HuH-7 (cell line): ENCODE measurements at regions not wholly inside any gene's neighbourhood (a gene's known extent, or its start where the extent isn't known, plus 50 kb on each side); places are given as distances from the start of the nearest gene placed in this dataset.

Experiments
- DNase-seq: peaks from one replicate; pipeline ENCODE4 v3.0.0; 2011; ENCODE audit warnings: low spot score

DNA sequence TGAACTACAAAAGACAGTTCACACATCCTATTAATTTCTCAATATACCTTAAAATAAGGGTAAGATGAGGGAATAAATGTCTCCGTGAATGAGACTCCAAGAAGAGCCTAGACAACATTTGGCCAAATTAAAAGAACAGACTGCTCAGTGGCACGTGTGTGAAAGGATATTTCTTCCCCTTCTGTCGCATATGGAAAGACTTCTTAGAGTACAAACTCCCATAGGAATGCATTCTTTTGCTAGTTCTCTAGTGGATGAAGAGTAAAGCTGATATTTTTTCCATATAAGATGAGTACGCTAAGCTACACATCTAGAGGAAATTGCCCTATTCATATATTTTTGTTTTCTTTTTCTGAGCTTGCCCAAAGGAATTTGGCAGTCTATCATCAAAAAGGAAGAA, 710.0 kb upstream of the ID2 start:
- DNase-seq, result no peak

DNA sequence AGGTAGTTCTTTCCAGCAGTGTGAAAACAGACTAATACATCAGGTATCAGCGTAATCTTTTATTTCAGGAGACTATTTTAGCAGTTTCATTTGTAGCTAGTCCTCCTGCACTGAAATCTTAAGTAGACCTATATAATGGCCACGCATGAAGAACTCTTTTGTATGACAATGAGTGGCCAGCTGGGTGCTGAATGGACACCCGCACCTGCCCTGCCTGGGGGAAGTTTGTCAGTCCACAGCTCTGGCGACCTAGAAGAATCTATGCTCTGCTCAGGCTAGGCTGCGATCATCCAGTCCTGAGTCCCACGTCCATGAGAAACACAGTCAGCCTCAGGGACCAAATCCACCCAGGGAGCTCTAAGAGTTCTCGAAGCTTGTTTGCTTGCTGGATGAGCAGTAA, 709.2 kb upstream of the ID2 start:
- DNase-seq, result no peak

DNA sequence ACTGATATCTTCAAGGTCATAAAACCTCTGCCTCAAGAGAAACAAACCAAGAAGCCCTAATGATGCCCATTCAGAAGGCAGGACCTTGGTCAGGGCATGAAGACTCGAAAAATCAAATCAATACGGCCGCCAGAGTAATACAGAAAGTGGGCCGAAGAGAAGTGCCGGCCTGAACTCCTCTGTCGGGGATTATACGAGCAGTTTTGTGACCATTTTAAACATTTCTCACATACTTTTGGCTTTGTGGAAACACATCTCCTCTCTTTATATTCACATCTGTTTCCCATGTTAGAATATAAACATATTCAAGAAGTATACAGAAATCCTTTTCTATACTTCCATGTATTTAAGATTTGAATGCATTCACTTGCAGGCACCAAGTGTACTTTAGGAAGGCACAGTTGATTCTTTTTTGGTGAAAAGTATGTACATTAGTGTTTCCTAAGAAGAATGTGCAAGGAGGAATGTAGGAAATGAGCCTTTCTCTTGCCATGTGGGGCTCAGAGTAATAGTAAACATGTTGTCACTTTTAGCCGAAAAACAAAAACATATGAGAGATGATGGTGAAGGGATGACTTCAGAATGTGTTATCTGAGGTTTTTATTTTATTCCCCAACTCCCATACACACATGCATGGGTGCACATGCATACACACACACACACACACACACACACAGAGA, 707.9 kb upstream of the ID2 start:
- DNase-seq, result no peak

DNA sequence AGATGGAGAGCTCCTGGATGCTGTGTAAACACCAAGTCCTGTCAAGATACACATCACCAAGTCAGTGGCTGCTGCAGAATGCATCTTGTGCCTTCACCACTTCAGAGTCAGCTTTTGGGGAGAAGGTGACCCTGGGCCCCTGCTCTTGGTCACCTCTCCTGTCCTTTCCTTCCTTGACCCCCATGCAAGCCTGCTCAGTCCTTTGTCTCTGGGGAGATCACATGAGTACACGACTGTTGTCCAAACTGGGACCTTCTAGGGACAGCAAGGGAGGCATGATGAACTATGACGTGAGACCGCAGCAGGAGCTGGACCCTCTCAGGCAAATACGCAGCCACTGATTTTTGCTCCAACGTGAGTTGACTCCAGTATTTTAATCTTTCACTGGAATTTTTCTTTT, 706.9 kb upstream of the ID2 start:
- no peak for DNase-seq

DNA sequence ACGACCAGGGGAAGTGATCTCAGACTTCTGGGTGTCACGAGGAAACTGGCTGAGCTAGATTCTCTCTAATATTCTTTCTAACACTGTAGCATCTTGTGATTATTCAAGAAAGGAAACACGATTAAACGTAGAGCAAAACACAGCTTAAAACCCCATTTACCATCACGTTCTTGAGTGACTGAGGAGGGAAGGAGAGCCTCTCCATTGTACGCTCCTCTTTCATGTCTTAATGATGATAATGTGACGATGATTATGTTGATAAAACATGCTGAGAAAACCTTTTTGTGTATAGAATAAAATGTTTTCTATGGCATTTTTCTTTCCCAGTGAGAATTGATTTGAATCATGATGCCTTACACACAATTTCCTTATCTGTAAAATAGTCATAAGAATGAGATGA, 705.6 kb upstream of the ID2 start:
- DNase-seq, result no peak

DNA sequence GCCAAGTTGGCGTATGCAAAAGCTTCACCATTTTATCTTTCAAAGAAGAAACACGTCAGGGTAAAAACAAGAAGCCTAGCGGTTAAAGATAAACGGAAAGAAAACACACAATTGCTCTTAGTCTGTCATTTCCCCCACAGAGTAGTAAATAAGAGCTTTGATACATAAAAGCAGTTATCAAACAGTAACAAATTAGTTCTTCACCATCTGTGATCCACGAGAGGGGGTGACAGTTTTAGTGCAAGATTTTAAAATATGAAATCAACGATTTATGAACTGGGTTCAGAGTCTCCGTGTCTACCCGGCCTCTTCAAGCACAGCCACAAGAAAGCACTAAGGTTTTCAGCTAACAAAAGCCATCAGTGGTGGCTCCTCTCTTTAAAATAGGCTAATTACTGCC, 703.9 kb upstream of the ID2 start:
- no peak for DNase-seq

DNA sequence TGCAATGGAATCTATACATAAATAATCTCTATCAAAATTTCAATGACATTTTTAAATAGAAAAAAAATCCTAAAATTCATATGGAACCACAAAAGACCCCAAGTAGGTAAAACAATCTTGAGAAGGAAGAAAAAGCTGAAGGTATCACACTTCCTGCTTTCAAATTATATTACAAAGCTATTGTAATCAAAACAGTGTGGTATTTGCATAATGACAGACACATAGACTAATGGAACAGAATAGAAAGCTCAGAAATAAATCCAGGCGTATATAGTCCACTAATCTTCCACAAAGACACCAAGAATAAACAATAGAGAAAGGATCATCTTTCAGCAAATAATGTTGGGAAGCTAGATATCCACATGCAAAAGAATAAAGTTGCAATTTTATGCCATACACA, 699.8 kb upstream of the ID2 start:
- no peak for DNase-seq

DNA sequence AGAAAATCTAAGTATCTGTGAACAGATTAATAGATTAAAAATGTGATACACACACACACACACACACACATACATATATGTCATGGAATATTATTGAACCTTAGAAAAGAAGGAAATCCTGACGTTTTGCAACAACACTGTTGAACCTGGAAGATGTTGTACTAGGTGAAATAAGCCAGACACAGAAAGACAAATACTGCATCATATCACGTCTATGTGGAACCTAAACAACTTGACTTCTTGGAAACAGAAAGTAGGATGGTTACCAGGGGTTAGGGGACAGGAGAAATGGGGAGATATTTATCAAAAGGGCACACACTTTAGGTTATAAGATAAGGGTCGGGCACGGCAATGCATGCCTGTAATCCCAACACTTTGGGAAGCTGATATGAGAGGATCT, 698.4 kb upstream of the ID2 start:
- no peak for DNase-seq

DNA sequence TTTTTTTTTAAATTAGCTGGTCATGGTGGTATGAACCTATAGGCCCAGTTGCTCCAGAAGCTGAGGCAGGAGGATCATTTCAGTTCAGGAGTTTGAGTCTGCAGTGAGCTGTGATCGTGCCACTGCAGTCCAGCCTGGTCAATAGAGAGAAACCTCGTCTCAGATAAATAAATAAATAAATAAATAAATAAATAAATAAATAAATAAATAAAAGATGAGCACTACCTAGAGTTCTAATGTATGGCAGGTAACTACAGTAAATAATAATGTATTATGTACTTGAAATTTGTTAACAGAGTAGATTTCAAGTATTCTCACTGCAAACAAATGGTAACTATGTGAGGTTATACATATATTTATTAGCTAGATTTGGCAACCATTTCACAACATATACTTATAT, 697.9 kb upstream of the ID2 start:
- no peak for DNase-seq

DNA sequence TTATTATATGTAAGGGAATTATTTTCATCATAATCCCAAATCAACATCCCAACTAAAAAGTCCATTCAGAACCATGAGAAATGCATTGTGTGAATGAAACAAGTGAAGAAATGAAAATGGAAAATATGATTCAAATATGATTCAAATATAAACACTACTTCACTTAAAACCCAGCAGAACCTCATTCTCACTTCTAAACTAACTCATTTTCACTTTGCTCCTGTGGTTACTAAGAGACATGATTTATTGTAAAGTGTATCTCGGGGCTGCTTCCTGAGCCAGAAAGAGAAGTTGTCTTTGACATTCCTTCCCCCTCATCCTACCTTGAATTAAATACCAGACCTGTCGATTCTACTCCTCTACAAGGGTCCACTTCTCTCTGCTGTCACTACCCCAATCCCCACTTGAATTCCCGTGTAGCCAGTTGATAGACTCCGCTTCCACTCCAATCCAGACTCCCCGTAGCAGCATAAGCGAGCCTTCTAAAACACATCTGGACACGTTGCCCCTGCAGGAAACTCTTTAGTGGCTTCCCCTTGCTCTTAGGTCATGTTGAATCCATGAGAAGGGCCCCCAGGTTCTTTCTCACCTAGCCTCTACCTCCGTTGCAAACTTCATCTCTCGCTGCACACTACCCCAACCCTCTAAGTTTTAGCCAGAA, 697.0 kb upstream of the ID2 start:
- DNase-seq, result no peak

DNA sequence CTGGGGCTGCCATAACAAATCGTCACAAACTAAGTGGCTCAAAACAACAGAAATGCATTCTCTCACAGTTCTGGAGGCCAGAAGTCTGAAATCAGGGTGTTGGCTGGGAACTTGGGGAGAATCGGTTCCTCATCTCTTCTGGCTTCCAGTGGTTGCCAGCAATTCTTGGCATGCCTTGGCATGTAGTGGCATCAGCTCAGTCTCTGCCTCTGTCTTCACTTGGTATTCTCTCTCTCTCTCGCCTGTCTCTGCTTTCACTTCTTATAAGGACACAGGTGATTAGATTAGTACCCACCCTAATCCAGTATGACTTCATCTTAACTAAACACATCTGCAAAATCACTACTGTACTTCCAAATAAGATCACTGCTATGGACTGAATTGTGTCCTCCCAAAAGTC, 695.4 kb upstream of the ID2 start:
- no peak for DNase-seq

DNA sequence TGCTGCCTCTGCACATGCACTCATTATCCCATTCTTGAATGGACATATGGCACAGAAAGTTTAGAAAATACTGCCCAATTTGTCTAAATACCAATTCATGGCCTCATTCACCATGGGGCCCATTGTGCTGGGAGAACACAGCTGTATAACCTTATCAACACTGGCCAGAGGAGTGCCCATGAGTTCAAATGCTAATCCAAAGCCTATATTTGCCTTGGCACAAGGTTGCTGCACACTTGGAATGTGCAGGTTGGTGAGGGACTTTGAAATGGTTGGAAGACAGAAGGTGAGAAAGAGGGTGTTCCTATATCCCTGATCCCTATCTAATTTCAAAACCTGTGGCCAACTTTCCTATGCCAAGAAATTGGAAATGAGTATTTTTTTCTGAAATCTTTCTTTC, 693.9 kb upstream of the ID2 start:
- no peak for DNase-seq

DNA sequence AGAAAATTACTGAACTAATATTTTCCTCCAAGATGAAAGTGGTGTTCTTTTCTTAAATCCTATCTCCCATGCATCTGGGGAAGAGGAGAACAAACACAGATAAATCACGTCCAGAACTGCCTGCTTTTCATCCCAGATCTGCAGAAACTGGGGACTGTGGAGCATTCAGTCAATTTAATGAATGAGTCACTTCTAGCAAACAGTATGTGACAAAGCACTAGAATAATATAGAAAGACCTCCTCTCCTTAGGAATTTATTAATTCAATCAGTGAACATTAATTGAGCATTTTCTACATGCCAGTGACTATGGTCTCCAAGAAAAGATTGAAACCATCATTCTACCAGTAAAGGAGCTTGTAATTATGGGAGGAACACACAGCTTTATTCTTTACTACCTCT, 693.4 kb upstream of the ID2 start:
- no peak for DNase-seq

DNA sequence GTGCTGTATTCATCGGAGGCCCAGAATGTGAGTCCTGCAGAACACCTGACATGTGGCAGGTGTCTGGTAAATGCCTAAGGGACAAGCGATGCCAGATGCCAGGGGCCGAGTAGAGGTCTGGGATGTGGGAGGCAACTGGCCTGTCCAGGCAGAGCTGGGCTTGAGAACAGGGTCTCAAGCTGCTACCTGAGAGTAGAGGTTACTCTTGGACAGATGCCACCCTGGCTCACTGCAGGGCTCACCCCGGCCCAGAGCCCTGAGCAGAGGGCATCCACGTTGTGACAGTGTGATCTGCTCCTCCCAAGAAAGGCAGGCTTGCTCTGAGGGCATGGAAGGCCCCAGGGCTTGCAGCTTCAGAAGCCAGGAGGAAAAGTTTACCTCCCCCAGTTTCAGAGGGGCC, 692.0 kb upstream of the ID2 start:
- DNase-seq, result no peak

DNA sequence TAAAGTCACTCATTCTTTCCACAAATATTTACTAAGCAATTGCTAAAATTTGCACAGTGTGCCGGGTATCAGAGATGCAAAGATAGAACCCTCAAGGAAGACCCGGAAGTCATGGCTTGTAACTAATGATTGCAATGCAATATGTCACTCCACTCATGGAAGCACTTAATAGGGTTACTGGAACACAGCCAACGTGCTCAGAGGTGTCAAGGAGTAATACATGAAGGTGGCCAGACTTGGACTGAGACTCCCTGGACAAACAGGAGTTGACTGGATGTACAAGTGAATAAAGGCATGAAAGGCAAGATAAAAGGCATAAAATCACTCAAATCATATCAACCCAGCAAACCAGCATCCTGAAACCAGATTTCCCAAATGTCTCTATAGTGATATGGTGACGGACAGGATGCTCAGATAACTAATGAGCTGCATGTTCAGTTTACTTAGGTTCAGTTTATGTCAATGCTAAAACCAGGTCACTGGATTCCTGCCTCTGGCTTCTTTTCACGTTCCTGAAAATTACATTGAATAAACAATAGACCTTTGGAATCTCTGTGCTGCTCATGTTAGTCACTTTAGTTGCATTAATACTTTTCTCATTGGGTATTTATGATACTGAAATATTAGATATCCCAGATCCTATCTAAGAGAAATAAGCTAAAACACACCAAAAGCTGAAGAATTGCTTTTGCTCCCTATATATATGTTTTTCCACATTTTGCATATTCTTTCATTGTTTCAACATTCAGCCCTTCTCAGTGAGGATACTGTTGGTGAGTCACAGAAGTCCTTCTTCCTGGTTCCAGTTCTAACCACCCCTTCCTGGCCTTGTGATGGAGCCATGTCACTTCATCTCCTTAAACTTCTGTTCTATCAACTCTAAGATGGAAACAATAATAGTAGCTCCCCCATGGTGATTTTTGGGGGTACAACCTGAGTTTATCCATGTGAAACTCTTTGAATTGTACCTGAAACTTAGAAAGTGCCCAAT, 688.9 kb upstream of the ID2 start:
- DNase-seq, result no peak

DNA sequence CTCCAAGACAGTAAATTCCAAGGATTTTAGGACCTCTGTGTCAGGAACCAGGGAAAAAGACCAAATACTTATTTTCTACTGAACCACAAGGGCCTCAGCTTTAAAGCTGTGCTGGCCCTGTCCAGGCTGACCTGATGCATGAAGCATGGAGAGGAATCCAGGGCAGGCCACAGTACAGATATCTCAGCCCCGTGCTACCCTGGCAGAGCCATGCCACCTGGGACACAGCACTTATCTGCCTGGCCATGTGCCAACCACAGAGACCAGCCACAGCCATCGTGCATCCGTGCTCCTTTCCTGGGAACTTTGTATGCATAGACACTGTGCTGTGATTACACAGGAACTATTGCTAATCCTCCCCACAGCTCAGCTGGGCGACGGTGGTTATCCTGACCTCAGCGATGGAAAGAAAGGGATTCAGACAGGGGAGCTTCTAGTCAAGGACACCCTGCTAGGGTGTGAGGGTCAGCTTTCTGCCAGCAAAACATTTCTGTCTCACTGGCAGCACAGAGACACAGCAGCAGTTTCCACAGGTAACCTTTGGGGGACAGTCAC, 687.4 kb upstream of the ID2 start:
- no peak for DNase-seq

DNA sequence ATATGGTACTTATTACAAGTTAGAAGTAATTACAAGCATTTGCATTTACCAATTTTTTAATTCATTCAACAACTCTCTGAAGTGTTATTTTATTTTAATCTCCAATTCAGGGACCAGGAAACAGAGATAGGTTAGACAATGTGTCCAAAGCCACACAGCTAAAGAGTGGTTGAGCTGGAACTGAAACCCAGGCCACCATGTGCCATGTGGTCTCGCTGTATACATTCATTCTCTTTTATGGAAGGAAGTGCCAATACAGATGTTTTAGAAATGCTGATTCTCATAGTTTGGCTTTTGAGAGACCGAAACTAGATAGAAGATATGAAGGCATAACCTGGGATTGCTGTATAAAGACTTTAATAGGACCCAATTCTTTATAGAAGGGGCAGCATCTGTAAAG, 684.6 kb upstream of the ID2 start:
- no peak for DNase-seq

DNA sequence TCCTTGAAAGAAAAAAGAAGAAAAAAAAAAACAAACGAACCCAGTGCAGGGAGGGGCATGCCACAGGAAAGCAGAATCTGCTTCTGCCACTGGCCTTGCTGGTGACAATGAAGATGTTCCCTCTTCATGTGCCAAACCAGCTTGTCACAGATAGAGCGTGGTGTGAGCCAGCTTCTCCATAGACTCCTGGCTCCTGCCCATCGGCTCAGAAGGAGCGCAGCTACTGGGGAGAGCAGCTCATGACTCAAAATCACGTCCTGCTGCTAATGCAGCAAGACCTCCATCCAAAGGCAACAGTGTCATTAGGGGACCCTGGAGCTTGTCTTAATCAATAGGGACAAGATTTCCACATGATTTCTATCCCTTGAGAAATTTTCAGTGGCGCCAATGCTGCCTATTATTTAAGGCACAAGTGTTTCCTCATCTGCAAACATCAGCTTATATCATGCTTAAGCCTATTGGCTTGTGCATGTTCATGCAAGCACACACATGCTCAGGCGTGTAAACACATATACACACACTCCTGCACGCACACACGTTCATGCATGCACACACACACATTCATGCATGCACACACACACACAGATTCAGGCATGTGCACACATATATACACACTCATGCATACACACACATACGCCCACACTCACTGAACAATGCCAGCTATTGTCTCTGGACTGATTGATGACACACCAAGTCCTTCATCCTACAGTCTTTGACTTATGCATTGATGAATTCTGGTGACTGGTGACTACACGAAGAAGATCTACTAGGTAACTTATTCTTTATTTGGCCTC, 682.0 kb upstream of the ID2 start:
- DNase-seq, result no peak

DNA sequence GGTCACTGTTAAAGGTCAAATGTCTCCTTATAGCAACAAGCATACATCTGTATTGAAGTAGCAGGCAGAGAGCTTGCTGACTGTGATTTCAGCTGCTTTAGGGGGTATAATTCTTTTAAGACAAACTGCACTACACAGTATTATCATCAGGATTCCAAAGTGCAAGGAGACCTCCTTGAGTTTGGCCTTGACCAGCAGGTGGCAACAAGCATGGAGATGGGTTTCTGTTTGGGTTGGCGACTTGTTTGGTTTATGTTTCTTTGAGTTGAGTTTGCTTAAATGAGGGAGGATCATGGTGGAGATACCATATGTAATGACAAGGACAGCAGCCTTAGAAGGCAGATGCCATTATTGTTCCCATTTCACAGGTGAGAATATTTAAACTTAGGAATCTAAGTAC, 681.0 kb upstream of the ID2 start:
- no peak for DNase-seq

DNA sequence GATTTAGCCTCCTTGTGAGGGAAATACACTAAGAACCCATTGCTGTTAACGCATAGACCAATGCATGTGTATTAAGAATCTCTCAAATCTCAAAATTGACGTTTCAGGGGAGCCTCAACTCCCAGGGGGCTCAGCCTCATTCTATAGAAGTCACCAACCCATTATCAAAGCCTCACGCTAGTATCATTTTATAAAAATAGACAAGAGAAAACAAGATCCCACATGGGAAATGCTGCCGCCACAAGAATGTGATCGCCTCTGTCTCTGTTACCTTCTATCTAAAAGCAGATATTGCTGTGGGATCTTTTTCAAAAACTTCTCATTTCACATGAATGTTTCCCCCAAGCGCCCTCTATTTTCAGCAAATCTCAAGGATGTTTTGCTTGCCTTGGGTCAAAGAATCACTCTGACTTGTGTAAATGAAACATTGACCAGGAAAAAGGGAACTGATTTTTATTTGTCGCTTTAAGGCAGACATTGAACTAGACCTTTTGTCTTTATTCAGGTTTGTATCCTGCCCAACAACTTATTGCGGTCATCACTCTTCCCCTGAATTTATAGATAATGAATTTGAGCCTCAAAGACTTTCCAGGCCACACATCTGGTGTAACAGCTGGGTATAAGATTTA, 679.0 kb upstream of the ID2 start:
- no peak for DNase-seq

DNA sequence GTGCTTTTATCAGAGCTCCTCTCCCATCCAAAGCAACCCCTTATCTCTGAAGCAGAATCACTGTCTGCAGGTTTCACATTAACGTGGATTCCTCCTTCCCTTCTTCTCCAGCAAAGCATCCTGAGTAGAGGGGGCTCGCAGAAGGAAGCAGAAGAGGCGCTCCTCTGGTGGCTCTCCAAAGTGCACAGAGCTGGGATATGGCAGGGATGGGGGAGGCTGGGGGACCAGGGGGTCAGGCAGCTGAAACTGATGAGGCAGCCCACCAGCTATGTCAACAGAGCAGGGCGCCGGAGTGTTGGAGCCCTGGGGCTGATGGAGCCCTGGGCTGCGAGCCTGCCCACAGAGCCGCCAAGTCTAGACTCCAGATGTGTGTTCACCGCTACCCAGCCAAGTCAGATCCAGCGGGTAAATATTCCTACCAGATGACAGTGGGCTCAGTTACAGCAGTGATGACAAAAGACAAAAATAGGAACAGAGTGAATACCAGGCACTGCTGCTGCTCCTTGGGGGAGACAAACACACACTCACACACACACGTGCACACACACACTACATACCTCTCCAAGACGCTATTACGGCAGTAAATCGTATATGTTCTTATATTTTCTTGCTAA, 678.3 kb upstream of the ID2 start:
- DNase-seq, result peak; percentile 30
